C4-2B (cell line): ENCODE measurements at regions not wholly inside any gene's neighbourhood (a gene's known extent, or its start where the extent isn't known, plus 50 kb on each side); places are given as distances from the start of the nearest gene placed in this dataset.

Source experiments
- H3K27ac ChIP-seq: fragments of 450-650 bp; 2 replicates; pipeline ENCODE4 v1.5.1; 2017
- CTCF ChIP-seq: fragments of 450-650 bp; conservative IDR thresholded peaks from 2 replicates; pipeline ENCODE4 v1.5.1; 2017; ENCODE audit warnings: mild to moderate bottlenecking
- ZFX ChIP-seq: fragments of 450-650 bp; IDR thresholded peaks from 2 replicates; pipeline ENCODE4 v1.6.1; 2017

GRCh38 chr6:159594750-159595117, 98.3 kb downstream of the SOD2 start:
- TF ChIP-seq CTCF (no peak), ZFX (no peak)
- H3K27ac ChIP-seq: no peak overlapping the region

GRCh38 chr6:159594106-159594749, 98.8 kb downstream of the SOD2 start:
- TF ChIP-seq CTCF (no peak), ZFX (no peak)
- no peak overlapping the region for H3K27ac ChIP-seq

- TF ChIP-seq ZFX (no peak), CTCF (no peak)
- no peak overlapping the region for H3K27ac ChIP-seq
Observed at GRCh38 chr6:159590835-159591234, 102.2 kb downstream of the SOD2 start.

GRCh38 chr6:159586684-159587083, 106.4 kb downstream of the SOD2 start:
- TF ChIP-seq ZFX: no peak
- no peak for TF ChIP-seq CTCF

GRCh38 chr6:159582736-159583135, 110.3 kb downstream of the SOD2 start:
- H3K27ac ChIP-seq: no peak overlapping the region
- TF ChIP-seq ZFX (no peak), CTCF (no peak)

More at GRCh38 chr6:159586684-159587083, 106.4 kb downstream of the SOD2 start:
- H3K27ac ChIP-seq: no peak overlapping the region

GRCh38 chr6:159578629-159579028, 114.4 kb downstream of the SOD2 start:
- TF ChIP-seq ZFX: no peak
- TF ChIP-seq CTCF: no peak
- H3K27ac ChIP-seq: no peak overlapping the region

- H3K27ac ChIP-seq: no peak overlapping the region
- TF ChIP-seq CTCF: no peak
- no peak for TF ChIP-seq ZFX
Observed at GRCh38 chr6:159577564-159577963, 115.5 kb downstream of the SOD2 start.
